ENCODE measurements at regions not wholly inside any gene's neighbourhood (a gene's known extent, or its start where the extent isn't known, plus 50 kb on each side); places are given as distances from the start of the nearest gene placed in this dataset.
"Not testable (repeated sequence)": the region's sequence is repeated elsewhere in the genome, so short reads cannot be mapped to it uniquely, and the experiment has no call there.

GRCh38 chr7:131045526-131045925 is 282.1 kb upstream of the MKLN1 start:
- DNase-seq (ENCODE audit: low read depth in 2 of 2) = no peak

DNA sequence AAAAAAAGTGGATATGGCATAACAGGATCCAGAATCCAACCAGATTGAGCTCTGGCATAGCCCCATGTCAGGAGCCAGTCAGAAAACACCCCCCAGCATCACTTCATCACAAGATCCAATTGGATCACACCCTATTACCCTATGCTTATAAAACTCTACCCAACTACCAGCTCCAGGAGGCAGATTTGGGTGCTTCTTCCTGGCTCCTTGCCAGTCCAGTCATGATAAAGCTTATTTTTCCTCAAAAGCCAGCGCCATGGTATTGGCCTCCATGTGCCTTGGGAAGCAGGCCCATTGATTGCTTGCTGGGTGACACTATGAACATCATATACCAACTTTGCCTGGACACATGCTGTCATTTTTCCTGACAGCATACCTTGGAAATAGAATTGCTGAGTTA is 281.4 kb upstream of the MKLN1 start:
- DNase-seq (ENCODE audit: low read depth in 2 of 2) = no peak

DNA sequence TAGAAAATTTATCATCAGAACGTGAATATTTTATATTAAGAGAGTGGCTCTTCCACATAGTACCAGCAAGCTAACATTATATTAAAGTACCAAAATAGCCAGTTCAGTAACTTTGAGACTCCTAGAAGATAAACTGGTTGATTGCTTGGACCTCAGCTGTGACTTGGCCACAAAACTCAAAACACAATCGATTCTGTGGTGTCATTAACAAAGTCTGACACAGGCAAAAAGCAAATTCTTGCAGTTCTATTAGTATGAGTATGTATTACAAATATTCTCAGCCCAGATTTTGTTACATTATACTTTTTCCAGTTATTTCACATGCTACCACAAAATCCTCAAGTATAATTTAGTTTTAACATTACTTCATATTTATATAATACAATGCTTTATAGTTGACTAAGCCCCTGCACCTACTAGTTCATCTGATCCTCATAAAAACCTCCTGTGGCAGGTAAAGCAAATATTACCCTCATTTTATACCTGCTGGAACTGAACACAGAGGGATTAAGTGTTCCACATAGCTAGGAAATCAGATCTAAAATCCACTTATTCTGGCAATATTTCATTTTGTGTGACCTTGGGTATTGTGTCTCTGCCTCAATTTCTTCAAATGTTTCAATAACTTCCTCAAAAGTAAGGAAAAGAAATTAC is 279.9 kb upstream of the MKLN1 start:
- DNase-seq (ENCODE audit: low read depth in 2 of 2) = no peak

DNA sequence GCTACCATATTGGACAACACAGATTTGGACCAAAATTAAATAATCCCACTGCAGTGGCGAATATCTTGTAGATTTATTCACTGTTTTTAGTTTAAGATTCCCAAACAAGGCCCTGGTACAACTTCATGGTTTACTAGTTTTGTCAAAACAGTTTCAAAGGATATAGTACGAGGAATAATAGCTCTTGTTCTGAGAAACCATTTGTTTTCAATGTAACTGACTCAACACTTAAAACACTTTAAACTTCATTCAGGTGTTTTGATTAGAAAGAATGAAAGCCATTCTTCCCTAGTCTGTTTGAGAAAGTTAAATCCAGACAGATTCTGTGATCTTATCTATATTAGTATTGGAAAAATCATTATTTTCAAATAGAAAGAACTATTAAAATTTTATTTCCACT is 276.4 kb upstream of the MKLN1 start:
- DNase-seq (ENCODE audit: low read depth in 2 of 2) = no peak

- DNase-seq (ENCODE audit: low read depth in 2 of 2) = no peak
These were observed 275.3 kb upstream of the MKLN1 start for GRCh38 chr7:131052285-131052904.

DNA sequence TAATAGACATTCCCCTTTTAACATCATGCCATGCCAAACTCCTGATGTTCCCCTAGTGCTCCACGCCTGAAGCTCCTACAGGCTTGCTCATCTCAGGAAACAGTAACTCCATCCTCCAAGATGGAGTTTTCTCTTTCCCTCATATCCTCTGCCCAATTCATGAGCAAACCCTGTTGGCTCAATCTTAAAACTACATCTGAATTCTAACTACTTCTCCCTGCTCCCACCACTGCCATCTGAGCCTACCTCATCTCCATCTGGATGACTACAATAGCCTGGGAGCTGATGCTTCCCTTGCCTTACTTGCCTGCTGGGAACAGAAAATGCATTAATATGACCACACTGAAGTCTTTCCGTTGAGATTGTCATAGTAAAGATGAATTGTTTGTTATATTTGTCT is 271.7 kb upstream of the MKLN1 start:
- DNase-seq (ENCODE audit: low read depth in 2 of 2) = no peak

DNA sequence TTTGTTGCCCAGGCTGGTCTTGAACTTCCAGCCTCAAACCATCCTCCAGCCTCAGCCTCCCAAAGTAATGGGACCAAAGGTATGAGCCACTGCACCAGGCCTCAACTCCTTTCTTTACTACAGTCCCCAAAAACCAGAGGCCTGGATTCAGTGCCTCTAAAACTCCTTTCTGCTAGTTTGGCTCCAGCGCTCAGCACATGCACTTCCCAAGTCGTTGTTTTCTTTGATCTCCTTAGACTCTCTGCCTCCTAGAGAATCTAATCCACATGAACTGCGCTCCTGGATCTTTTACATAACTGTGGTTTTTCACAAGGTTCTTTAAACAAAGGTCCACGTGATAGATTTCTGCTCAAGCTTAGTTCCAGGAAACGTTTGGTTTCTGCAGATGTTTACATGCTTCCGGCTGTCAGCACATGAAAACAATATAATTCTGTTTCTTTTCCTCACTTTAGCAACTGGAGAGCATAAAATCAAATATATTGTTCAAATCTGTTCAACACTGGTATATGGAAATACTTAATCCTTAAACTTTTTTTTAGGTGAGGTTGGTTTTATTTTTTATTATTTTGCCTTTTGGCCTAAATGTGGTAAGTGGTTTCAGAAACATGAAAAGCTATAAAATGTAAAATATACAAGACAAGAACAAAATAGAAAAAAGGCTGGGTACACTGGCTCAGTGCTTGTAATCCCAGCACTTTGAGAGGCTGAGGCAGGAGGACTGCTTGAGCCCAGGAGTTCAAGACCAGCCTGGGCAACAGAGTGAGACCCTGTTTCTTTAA is 270.5 kb upstream of the MKLN1 start:
- DNase-seq (ENCODE audit: low read depth in 2 of 2) = no peak

DNA sequence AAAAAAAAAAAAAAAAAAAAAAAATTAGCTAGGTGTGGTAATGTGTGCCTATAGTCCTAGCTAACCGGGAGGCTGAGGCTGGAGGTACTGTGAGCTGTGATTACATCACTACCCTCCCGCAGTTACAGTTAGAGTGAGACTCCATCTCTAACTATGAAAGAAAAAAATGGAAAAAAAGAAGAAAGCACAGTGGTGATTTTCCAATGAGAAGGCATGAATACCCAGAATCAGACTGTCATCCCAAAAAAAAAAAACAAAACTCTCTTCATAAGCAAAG is 269.9 kb upstream of the MKLN1 start:
- no peak for DNase-seq (ENCODE audit: low read depth in 2 of 2)

DNA sequence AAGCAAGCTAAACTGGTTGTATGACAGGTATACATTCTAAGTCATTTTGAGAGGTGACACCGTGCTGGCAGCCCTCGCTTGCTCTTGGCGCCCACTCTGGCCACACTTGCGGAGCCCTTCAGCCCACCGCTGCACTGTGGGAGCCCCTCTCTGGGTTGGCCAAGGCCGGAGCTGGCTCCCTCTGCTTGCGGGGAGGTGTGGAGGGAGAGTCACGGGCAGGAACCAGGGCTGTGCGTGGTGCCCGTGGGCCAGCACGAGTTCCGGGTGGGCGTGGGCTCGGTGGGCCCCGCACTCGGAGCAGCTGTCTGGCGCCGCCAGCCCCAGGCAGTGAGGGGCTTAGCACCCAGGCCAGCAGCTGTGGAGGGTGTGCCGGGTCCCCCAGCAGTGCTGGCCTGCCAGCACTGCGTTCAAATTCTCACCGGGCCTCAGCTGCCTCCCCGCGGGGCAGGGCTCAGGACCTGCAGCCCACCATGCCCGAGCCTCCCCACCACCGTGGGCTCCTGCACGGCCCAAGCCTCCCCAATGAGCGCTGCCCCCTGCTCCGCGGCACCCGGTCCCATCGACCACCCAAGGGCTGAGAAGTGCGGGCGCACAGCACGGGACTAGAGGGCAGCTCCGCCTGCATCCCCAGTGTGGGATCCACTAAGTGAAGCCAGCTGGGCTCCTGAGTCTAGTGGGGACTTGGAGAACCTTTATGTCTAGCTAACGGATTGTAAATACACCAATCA is 269.0 kb upstream of the MKLN1 start:
- not testable (repeated sequence) for DNase-seq (ENCODE audit: low read depth in 2 of 2)

DNA sequence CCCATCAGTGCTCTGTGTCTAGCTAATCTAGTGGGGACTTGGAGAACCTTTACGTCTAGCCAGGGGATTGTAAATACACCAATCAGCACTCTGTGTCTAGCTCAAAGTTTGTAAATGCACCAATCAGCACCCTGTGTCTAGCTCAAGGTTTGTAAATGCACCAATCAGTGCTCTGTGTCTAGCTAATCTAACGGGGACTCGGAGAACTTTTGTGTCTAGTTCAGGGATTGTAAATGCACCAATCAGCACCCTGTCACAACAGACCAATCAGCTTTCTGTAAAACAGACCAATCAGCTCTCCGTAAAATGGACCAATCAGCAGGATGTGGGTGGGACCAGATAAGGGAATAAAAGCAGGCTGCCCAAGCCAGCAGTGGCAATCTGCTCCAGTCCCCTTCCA is 268.3 kb upstream of the MKLN1 start:
- not testable (repeated sequence) for DNase-seq (ENCODE audit: low read depth in 2 of 2)

- DNase-seq (ENCODE audit: low read depth in 2 of 2) = no peak
These were observed 266.5 kb upstream of the MKLN1 start for GRCh38 chr7:131061158-131061557.

GRCh38 chr7:131061818-131062217 is 265.9 kb upstream of the MKLN1 start:
- DNase-seq (ENCODE audit: low read depth in 2 of 2) = no peak

DNA sequence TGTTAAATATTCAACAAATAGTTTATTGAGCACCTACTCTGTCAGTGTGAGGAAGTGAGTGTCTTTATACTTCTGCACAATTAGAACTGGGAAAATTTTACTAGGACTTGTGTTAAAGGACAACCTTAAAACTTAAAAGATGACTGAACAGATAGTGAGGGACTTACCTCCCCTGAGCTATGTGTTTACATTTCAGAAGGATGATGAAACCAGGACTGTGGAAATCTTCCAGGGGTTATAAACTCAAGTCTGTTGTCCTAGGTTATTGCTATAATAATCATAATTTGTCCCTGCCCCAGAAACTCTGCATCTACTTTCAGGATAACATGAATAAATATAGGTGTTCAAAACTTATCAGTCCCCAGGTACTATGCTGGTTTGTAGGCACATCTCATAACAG is 261.0 kb upstream of the MKLN1 start:
- no peak for DNase-seq (ENCODE audit: low read depth in 2 of 2)

- DNase-seq (ENCODE audit: low read depth in 2 of 2) = no peak
These were observed 260.5 kb upstream of the MKLN1 start for GRCh38 chr7:131067220-131067619.

- DNase-seq (ENCODE audit: low read depth in 2 of 2) = no peak
These were observed 259.1 kb upstream of the MKLN1 start for GRCh38 chr7:131068604-131069021.

DNA sequence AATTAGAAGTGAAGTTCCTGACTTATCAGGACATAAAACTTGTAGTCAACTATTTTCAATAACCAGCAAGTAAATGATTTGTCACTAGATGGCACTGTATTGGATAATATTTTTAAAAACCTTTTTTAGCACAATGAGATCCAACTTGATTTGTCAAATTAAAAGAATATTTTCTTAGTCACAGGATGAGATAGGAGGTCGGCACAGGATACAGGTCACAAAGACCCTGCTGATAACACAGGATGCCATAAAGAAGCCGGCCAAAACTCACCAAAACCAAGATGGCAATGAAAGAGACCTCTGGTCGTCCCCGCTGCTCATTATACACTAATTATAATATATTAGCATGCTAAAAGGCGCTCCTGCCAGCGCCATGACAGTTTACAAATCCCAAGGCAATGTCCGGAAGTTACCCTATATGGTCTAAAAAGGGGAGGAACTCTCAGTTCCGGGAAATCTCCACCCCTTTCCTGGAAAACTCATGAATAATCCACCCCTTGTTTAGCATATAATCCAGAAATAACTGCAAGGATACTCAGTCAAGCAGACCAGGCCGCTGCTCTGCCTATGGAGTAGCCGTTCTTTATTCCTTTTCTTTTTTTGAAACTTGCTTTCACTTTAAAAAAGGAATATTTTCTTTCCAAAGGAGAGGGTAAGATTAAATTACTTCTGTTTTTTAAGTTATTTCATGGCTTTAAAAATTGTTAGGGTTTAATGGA is 255.7 kb upstream of the MKLN1 start:
- no peak for DNase-seq (ENCODE audit: low read depth in 2 of 2)

DNA sequence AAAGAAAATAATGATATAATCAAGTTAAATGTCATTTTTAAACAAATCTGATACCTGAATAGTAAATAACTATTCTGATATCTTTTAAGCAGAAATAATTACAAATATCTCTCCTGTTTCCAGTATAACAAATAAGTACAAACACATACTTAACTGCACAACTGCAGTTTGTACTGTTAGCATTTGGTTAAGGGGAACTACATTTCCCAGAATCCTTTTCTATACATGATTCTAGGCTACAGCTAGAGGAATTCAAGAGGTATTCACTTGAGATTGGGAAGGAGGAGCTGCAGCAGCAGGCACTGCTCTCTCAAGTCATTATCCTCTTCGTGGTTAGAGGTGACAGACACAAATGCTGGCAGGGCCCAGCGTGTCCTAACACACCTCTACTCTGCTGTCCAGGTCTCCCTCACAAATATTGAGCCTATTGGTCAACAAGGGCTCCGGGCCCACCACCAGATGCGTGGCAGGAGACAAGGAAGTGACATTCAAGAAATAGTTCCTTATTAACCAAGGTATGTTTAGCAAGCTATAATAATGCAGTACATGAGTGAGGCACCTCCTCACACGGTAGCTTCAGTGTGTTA is 255.1 kb upstream of the MKLN1 start:
- DNase-seq (ENCODE audit: low read depth in 2 of 2) = no peak

- no peak for DNase-seq (ENCODE audit: low read depth in 2 of 2)
These were observed 253.6 kb upstream of the MKLN1 start for GRCh38 chr7:131074043-131074442.

- DNase-seq (ENCODE audit: low read depth in 2 of 2) = no peak
These were observed 253.1 kb upstream of the MKLN1 start for GRCh38 chr7:131074585-131074984.

GRCh38 chr7:131075406-131075805 is 252.3 kb upstream of the MKLN1 start:
- no peak for DNase-seq (ENCODE audit: low read depth in 2 of 2)

DNA sequence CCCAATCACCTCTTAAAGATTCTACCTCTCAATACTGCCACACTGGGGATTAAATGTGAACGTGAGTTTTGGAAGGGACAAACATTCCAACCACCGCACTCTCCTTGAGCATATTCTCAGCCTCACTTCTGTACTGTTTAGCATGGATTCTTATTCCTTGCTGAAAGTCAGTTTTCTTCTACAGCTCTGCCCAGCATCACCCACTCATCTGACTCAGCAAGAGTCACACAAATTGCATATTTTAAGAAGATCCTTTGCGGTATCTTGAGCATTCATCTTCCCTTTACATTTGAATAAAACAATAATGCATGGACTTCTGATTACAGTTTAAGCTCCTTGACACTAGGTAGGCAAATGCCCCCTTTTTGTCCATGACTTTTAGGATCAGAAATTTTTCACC is 251.6 kb upstream of the MKLN1 start:
- no peak for DNase-seq (ENCODE audit: low read depth in 2 of 2)
